ENCODE measurements at regions not wholly inside any gene's neighbourhood (a gene's known extent, or its start where the extent isn't known, plus 50 kb on each side); places are given as distances from the start of the nearest gene placed in this dataset.

GRCh38 chr4:158341896-158342295 lies 131.6 kb downstream of the TMEM144 start:
- BruUV-seq (replicated peaks) = no TSS peak
- peaks cover 7% of the 10 kb centered on the region; the same call in 1 of the 2 replicates for H3K9me3 ChIP-seq
- CTCF ChIA-PET = no interaction called here
- no peaks in the 10 kb centered on the region for H3K27me3 ChIP-seq (replicated peaks; ENCODE audit: control insufficient read depth, insufficient read depth, low read length)
- Mint-ChIP-seq H3K27ac (ENCODE audit: unreplicated experiment) (no peak overlapping the region), H3K36me3 (ENCODE audit: insufficient read depth, unreplicated experiment) (no peaks in the 10 kb centered on the region), H3K4me1 (ENCODE audit: low read depth, unreplicated experiment) (no peaks in the 10 kb centered on the region), H3K27me3 (ENCODE audit: insufficient read depth, unreplicated experiment) (peaks cover 3% of the 10 kb centered on the region), H3K9me3 (ENCODE audit: unreplicated experiment) (peaks cover 18% of the 10 kb centered on the region), H3K4me3 (ENCODE audit: unreplicated experiment) (no peak overlapping the region)
- TF ChIP-seq, protein P1, sequence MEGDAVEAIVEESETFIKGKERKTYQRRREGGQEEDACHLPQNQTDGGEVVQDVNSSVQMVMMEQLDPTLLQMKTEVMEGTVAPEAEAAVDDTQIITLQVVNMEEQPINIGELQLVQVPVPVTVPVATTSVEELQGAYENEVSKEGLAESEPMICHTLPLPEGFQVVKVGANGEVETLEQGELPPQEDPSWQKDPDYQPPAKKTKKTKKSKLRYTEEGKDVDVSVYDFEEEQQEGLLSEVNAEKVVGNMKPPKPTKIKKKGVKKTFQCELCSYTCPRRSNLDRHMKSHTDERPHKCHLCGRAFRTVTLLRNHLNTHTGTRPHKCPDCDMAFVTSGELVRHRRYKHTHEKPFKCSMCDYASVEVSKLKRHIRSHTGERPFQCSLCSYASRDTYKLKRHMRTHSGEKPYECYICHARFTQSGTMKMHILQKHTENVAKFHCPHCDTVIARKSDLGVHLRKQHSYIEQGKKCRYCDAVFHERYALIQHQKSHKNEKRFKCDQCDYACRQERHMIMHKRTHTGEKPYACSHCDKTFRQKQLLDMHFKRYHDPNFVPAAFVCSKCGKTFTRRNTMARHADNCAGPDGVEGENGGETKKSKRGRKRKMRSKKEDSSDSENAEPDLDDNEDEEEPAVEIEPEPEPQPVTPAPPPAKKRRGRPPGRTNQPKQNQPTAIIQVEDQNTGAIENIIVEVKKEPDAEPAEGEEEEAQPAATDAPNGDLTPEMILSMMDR (IDR thresholded peaks at IDR 0.05; ENCODE audit: insufficient read depth in 1 of 2, low read depth in 1 of 2, low read length in 1 of 2, severe bottlenecking in 1 of 2, unreplicated experiment in 1 of 2) = no peak
- no peaks in the 10 kb centered on the region for H3K36me3 ChIP-seq (ENCODE audit: control insufficient read depth, insufficient read depth, low read length)
- H3K4me1 ChIP-seq = no peaks in the 10 kb centered on the region
- H3K4me3 ChIP-seq (ENCODE audit: low read depth, low read length) = no peak overlapping the region
- POLR2A ChIA-PET = no interaction called here
- intact Hi-C loops (cut with micrococcal nuclease; ENCODE audit: unreplicated experiment) = no loop called here
- DNase-seq = no peak

DNA sequence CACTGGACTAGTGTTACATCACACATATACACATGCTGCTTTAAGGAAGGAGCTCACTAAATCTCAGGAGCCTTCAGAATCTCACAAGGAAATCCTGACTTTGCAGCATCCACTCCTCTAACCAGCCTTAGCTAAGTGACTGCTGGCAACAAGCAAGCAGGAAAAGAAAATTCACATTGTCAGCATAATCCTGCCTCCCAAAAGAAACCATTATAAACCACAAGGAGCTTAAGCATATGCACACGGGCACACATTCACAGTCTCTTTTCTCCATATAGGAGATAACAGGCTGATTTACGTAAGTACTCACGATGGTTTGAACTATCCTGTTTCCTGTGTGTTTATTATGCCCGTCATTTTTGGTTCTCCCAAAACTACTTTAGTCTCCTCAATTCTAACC lies 136.3 kb downstream of the TMEM144 start:
- POLR2A ChIA-PET = no interaction called here

DNA sequence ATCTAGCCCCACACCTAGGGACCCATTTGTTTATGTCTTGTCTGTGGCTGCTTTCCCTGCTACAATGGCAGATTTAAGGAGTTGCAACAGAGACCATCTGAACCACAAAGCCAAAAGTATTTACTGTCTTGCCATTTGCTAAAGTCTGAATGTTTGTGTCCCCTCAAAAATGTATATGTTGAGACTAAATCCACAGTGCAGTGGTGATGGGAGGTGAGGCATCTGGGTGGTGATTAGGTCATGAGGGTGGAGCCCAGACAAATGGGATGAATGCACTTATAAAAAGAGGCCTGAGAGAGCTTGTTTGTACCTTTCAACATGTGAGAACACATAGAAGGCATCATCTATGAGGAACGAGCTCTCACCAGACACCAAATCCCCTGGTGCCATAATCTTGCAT lies 137.3 kb downstream of the TMEM144 start:
- TF ChIP-seq, protein P1 (IDR thresholded peaks at IDR 0.05; ENCODE audit: insufficient read depth in 1 of 2, low read depth in 1 of 2, low read length in 1 of 2, severe bottlenecking in 1 of 2, unreplicated experiment in 1 of 2) = no peak
- H3K4me1 ChIP-seq = no peaks in the 10 kb centered on the region
- H3K4me1 Mint-ChIP-seq (ENCODE audit: low read depth, unreplicated experiment) = no peaks in the 10 kb centered on the region
- no TSS peak for BruUV-seq (replicated peaks)
- ChIA-PET CTCF (no interaction called here), POLR2A (no interaction called here)
- H3K27ac Mint-ChIP-seq (ENCODE audit: unreplicated experiment) = no peak overlapping the region
- H3K27me3 Mint-ChIP-seq (ENCODE audit: insufficient read depth, unreplicated experiment) = peaks cover 8% of the 10 kb centered on the region
- no peaks in the 10 kb centered on the region for H3K9me3 ChIP-seq
- H3K27me3 ChIP-seq (replicated peaks; ENCODE audit: control insufficient read depth, insufficient read depth, low read length) = no peaks in the 10 kb centered on the region
- no peak for DNase-seq
- no peak overlapping the region for H3K4me3 Mint-ChIP-seq (ENCODE audit: unreplicated experiment)
- no peaks in the 10 kb centered on the region for H3K36me3 ChIP-seq (ENCODE audit: control insufficient read depth, insufficient read depth, low read length)
- no peak overlapping the region for H3K4me3 ChIP-seq (ENCODE audit: low read depth, low read length)
- H3K9me3 Mint-ChIP-seq (ENCODE audit: unreplicated experiment) = no peaks in the 10 kb centered on the region
- no peaks in the 10 kb centered on the region for H3K36me3 Mint-ChIP-seq (ENCODE audit: insufficient read depth, unreplicated experiment)
- intact Hi-C loops (cut with micrococcal nuclease; ENCODE audit: unreplicated experiment) = no loop called here

More for the DNA sequence above, 136.3 kb downstream of the TMEM144 start:
- H3K9me3 ChIP-seq = no peaks in the 10 kb centered on the region
- no peak overlapping the region for H3K4me3 ChIP-seq (ENCODE audit: low read depth, low read length)
- no peaks in the 10 kb centered on the region for H3K27me3 ChIP-seq (replicated peaks; ENCODE audit: control insufficient read depth, insufficient read depth, low read length)
- no peaks in the 10 kb centered on the region for H3K36me3 ChIP-seq (ENCODE audit: control insufficient read depth, insufficient read depth, low read length)
- TF ChIP-seq, protein P1 (IDR thresholded peaks at IDR 0.05; ENCODE audit: insufficient read depth in 1 of 2, low read depth in 1 of 2, low read length in 1 of 2, severe bottlenecking in 1 of 2, unreplicated experiment in 1 of 2) = no peak
- Mint-ChIP-seq H3K9me3 (ENCODE audit: unreplicated experiment) (no peaks in the 10 kb centered on the region), H3K4me3 (ENCODE audit: unreplicated experiment) (no peak overlapping the region), H3K27ac (ENCODE audit: unreplicated experiment) (no peak overlapping the region), H3K36me3 (ENCODE audit: insufficient read depth, unreplicated experiment) (no peaks in the 10 kb centered on the region), H3K27me3 (ENCODE audit: insufficient read depth, unreplicated experiment) (peaks cover 1% of the 10 kb centered on the region), H3K4me1 (ENCODE audit: low read depth, unreplicated experiment) (no peaks in the 10 kb centered on the region)
- no peak for DNase-seq
- no TSS peak for BruUV-seq (replicated peaks)
- CTCF ChIA-PET = no interaction called here
- intact Hi-C loops (cut with micrococcal nuclease; ENCODE audit: unreplicated experiment) = no loop called here
- H3K4me1 ChIP-seq = no peaks in the 10 kb centered on the region
